ENCODE measurements at regions not wholly inside any gene's neighbourhood (a gene's known extent, or its start where the extent isn't known, plus 50 kb on each side); places are given as distances from the start of the nearest gene placed in this dataset.

DNA sequence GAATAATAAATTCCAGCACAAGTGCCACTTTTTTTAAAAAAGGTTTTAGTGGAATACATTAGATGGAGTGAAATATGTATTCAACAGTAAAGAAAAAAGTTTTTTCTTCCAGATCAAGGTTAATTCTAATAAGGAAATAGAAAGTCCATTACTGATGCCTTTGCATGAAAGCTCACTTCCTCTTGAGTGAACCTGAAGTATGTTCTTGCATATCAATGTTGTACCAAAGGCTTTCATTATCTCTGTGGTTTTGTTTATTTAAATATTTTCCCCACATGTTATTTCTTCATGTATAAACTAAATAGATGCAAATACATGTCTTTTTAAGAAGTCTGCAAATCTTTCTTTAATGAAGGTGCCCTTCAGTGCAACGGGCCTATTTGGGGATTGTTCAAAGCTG lies 307.9 kb downstream of the C4orf33 start:
- Histone ChIP-seq H3K4me3 (ENCODE audit: low read length) (no peak overlapping the region), H3K27ac (ENCODE audit: low read depth in 1 of 2, low read length in 2 of 2) (no peak overlapping the region), H3K36me3 (ENCODE audit: insufficient read depth, low read length) (no peaks in the 10 kb centered on the region), H3K4me1 (ENCODE audit: insufficient read depth, low read length) (no peaks in the 10 kb centered on the region), H3K27me3 (ENCODE audit: control insufficient read depth in 1 of 2, insufficient read depth in 2 of 2, low read length in 2 of 2) (no peaks in the 10 kb centered on the region), H3K9me3 (ENCODE audit: control insufficient read depth in 1 of 2, insufficient read depth in 1 of 2, low read length in 2 of 2) (peaks cover 0 to 3% of the 10 kb centered on the region in 2 experiments)
- CTCF ChIA-PET, result no interaction called here
- no peak for ATAC-seq (ENCODE audit: poor library complexity)
- H3K4me1 Mint-ChIP-seq (ENCODE audit: low read depth), result no peaks in the 10 kb centered on the region
- no peaks in the 10 kb centered on the region for H3K36me3 Mint-ChIP-seq (ENCODE audit: low read depth)
- TF ChIP-seq, protein P1, sequence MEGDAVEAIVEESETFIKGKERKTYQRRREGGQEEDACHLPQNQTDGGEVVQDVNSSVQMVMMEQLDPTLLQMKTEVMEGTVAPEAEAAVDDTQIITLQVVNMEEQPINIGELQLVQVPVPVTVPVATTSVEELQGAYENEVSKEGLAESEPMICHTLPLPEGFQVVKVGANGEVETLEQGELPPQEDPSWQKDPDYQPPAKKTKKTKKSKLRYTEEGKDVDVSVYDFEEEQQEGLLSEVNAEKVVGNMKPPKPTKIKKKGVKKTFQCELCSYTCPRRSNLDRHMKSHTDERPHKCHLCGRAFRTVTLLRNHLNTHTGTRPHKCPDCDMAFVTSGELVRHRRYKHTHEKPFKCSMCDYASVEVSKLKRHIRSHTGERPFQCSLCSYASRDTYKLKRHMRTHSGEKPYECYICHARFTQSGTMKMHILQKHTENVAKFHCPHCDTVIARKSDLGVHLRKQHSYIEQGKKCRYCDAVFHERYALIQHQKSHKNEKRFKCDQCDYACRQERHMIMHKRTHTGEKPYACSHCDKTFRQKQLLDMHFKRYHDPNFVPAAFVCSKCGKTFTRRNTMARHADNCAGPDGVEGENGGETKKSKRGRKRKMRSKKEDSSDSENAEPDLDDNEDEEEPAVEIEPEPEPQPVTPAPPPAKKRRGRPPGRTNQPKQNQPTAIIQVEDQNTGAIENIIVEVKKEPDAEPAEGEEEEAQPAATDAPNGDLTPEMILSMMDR (IDR thresholded peaks at IDR 0.05), result no peak
- no peaks in the 10 kb centered on the region for H3K27me3 Mint-ChIP-seq
- H3K27ac Mint-ChIP-seq, result no peak overlapping the region
- DNase-seq, result no peak
- H3K4me3 Mint-ChIP-seq, result no peak overlapping the region
- H3K9me3 Mint-ChIP-seq, result peaks cover 5% of the 10 kb centered on the region
- POLR2A ChIA-PET, result no interaction called here
- intact Hi-C loops (cut with DNase I, micrococcal nuclease), result no loop called here

DNA sequence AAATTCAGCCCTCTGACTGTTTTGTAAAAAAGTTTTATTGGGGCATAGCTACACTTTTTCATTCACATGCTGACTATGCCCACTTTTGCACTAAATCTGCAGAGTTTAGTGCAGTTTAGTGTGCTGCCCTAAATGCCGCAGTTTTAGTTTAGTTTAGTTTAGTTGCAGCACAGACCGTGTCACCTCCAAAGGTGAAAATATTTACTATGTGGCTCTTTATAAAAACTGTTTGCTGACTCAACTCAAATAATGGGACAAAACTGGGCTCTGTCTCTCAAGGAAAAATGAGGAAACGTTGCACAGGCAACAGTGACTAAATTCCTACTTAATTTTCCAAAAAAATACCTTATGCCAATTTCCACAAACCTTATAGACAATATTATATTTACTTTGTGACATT lies 314.2 kb downstream of the C4orf33 start:
- CTCF ChIA-PET, result no interaction called here

DNA sequence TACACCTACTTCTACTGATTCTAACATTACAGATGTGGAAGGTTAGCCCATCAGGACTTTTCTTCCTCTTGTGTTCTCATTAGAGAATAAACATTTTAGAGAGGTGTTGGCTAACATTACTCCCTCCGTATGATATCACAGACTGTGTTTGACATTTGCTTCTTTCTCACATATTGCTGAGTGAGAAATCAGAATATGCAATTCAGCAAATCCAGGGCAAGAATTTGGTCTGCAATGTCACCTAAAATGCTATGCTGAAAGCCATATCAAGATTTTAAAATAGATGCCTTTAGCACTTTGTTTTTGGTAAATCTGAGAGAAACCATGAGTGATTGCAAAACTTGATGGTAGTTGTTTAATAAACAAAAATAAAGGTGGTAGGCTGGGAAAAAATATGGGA lies 319.1 kb downstream of the C4orf33 start:
- no peak for ATAC-seq (ENCODE audit: poor library complexity)
- H3K27me3 ChIP-seq (ENCODE audit: control insufficient read depth in 1 of 2, insufficient read depth in 2 of 2, low read length in 2 of 2), result no peaks in the 10 kb centered on the region
- H3K9me3 Mint-ChIP-seq, result no peaks in the 10 kb centered on the region

More for the DNA sequence above, 314.2 kb downstream of the C4orf33 start:
- no peaks in the 10 kb centered on the region for H3K36me3 Mint-ChIP-seq (ENCODE audit: low read depth)
- DNase-seq (no peak), ATAC-seq (ENCODE audit: poor library complexity) (no peak)
- Histone ChIP-seq H3K4me3 (ENCODE audit: low read length) (no peak overlapping the region), H3K36me3 (ENCODE audit: insufficient read depth, low read length) (no peaks in the 10 kb centered on the region), H3K27ac (ENCODE audit: low read depth in 1 of 2, low read length in 2 of 2) (no peak overlapping the region), H3K27me3 (ENCODE audit: control insufficient read depth in 1 of 2, insufficient read depth in 2 of 2, low read length in 2 of 2) (no peaks in the 10 kb centered on the region), H3K9me3 (ENCODE audit: control insufficient read depth in 1 of 2, insufficient read depth in 1 of 2, low read length in 2 of 2) (peaks cover 0 to 3% of the 10 kb centered on the region in 2 experiments), H3K4me1 (ENCODE audit: insufficient read depth, low read length) (no peaks in the 10 kb centered on the region)
- H3K27me3 Mint-ChIP-seq, result no peaks in the 10 kb centered on the region
- no peaks in the 10 kb centered on the region for H3K9me3 Mint-ChIP-seq
- POLR2A ChIA-PET, result no interaction called here
- H3K27ac Mint-ChIP-seq, result no peak overlapping the region
- no peaks in the 10 kb centered on the region for H3K4me1 Mint-ChIP-seq (ENCODE audit: low read depth)
- TF ChIP-seq, protein P1 (IDR thresholded peaks at IDR 0.05), result no peak
- intact Hi-C loops (cut with DNase I, micrococcal nuclease), result no loop called here
- no peak overlapping the region for H3K4me3 Mint-ChIP-seq

More for the DNA sequence above, 319.1 kb downstream of the C4orf33 start:
- intact Hi-C loops (cut with DNase I, micrococcal nuclease), result no loop called here
- Mint-ChIP-seq H3K4me1 (ENCODE audit: low read depth) (no peaks in the 10 kb centered on the region), H3K27ac (no peak overlapping the region), H3K36me3 (ENCODE audit: low read depth) (no peaks in the 10 kb centered on the region), H3K4me3 (no peak overlapping the region), H3K27me3 (no peaks in the 10 kb centered on the region)
- ChIA-PET POLR2A (no interaction called here), CTCF (no interaction called here)
- Histone ChIP-seq H3K27ac (ENCODE audit: low read depth in 1 of 2, low read length in 2 of 2) (no peak overlapping the region), H3K4me3 (ENCODE audit: low read length) (no peak overlapping the region), H3K4me1 (ENCODE audit: insufficient read depth, low read length) (no peaks in the 10 kb centered on the region), H3K9me3 (ENCODE audit: control insufficient read depth in 1 of 2, insufficient read depth in 1 of 2, low read length in 2 of 2) (no peaks in the 10 kb centered on the region), H3K36me3 (ENCODE audit: insufficient read depth, low read length) (no peaks in the 10 kb centered on the region)
- TF ChIP-seq, protein P1 (IDR thresholded peaks at IDR 0.05), result no peak
- DNase-seq, result no peak

Measured in CD4-positive, alpha-beta T cell (primary cell).